ENCODE measurements at regions not wholly inside any gene's neighbourhood (a gene's known extent, or its start where the extent isn't known, plus 50 kb on each side); places are given as distances from the start of the nearest gene placed in this dataset.

DNA sequence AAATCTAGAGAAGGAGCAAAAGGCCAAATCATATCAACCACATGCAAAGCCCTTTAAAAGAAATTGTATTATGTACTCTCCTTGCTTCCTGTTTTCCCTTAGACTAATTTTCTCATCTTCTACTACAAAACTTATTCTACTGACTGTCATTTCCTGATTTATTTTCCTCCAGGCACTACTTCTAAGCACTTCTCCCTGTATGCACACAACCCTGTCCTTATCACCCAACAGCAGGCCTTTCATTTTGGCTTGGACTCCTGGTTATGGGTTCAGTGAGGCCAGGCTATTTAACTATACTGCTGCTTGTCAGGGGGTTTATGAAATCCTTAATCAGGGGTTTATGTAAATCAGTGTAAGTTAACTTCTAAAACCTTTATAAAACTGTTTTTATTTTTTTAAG is 205.1 kb upstream of the FAM98A start:
- no peak for DNase-seq

DNA sequence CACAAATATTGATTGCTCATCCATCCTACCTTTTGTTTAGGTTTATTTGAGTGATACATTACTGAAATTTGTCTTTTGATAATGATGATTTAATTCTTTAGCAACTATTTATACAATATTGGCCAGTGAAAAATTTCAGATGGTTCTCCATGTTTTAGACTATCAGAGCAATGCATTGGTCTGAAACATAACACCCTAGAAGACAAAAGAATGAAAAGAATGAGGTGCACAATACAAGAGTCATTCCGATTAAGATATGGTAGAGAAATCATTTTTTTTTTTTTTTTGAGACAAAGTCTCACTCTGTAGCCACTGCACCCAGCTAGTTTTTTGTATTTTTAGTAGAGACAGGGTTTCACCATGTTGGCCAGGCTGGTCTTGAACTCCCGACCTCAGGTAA is 197.4 kb upstream of the FAM98A start:
- no peak for DNase-seq

DNA sequence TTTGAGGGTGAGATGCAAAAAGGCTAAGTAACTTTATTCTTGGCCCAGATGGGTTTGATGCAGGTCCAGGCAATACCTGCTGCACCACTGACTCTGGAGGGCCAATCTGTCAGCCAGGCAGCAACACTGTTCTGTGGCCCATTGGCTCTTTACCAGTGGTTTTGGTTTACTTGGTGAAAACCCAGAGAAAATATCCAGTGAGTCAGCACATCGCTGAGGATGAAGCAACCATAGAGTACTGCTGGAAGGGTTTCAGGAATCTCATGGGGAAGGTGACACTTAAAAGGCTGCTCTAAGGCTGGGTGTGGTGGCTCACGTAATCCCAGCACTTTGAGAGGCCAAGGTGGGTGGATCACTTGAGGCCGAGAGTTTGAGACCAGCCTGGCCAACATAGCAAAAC is 192.5 kb upstream of the FAM98A start:
- DNase-seq: no peak

DNA sequence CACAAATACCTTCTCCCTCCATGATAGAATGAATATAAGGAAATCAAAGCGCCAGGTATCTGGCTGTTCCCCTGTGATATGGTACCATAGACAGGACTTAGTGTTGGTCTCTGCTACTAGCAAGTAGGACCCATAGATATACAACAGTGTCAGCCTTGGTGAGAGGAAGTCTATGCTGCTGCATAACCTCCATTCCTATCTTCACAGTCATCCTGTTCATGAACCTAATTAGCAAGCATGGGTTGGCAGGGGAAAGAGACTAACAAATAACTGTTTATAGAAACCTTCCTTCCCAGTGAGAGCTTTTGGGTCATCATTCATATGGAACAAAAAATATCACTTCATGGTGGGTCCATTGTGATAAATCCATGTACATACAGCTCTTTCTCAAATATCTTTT is 188.9 kb upstream of the FAM98A start:
- no peak for DNase-seq

DNA sequence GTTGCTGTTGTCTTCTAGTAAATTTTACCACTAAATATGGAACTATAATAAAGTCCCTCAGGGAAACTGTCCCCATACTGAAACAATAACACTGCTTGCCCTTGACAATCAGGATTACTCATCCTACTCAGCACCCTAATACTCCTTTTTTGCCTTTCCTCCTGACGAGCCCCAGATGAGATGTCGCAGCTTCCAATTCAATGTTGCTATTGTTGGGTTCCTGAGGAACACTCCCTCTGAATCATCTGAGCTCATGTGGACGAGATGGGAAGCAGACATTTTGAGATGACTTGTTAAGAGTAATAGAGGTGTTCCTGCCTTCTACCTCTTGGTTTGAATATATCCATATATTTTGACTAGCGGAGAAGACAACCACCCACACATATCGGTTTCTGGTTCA is 187.8 kb upstream of the FAM98A start:
- no peak for DNase-seq

DNA sequence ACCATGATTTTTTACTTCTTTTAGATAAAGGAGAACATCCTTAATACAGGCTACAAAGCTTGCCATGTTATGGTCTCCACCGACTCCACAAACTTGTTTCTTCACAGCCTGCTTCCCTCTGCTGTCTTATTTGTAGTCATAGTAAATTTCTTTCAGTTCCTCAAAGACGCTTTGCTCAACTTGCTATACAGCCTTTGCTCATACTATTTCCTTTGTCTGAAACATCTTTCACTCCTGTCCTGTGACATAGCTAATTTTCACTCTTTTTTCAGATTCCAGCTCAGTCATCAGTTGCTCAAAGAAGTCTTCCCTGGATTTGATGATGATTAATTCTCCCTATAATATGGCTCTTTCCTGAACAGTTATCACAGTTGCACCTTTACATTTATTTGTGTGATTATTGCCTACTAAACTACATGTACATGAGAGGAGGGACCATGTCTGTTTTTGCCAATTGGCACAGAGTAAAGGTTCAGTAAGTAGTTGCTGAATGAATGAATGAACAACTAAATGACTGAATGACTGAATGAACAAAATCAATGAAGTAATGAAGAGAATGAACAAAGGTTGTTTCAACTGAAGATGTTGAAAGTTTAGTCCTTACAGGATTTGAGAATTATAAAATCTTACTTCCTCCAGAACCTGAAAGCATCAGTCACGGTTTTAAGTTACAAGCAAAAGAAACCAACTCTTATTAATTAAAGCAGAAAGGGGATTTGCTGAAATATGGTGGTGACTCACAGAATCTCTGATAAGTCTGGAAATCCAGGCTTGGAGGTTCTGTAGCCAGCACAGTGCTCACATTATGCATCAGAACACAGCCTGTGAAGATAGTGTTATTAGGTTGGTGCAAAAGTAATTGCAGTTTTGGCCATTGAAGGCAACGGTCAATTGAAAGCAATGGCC is 186.4 kb upstream of the FAM98A start:
- DNase-seq: no peak

DNA sequence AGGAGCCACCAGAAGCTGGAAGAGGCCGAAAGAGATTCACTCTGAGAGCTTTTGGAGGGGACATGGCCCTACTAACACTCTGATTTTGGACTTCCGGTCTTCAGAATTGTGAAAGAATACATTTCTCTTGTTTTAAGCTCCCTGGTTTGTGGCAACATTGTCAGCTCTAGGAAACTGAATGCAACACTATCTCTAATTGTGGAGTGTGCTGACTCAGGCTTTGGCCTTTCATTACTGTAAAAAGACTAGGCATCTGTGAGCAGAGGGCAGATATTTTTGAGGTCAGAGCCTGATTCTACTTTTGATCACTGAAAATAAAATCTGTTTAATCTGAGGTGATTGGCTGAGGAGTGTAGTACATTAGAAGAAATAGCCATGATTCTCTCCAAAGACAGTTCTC is 185.4 kb upstream of the FAM98A start:
- DNase-seq: no peak

DNA sequence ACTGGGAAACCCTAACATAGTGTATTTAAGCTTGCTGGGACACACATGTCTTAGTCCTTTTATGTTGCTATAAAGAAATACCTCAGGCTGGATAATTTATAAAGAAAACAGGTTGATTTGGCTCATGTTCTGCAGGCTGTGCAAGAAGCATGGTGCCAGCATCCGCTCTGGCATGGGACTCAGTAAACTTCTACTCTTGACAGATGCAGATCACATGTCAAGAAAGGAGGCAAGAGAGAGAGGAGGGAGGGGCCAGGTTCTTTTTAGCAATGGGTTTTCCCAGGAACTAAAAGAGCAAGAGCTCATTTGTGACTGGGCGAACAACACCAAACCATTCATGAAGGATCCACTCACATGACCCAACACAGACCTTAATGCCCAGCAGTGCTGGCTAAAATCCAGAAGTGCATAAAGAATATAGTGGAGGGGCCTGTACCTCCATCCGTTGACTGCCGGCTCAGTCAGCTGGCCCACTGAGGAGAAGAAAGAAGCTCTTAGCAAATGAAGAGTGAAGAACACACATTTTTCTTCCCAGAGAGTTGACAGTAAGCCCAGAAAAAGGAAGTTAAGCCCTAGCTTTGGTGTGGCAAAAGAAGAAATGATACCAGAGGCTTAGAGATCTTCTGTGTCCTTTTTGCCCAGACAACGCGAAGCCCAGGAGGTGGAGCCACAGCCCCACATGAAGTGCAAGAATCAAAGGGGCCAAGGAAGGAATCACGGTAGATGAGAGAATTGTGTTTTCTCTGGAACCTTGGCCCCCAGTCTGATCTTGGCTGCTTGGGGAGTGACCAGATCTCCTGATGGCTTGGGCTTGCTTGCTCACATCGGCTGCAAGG is 183.5 kb upstream of the FAM98A start:
- no peak for DNase-seq

DNA sequence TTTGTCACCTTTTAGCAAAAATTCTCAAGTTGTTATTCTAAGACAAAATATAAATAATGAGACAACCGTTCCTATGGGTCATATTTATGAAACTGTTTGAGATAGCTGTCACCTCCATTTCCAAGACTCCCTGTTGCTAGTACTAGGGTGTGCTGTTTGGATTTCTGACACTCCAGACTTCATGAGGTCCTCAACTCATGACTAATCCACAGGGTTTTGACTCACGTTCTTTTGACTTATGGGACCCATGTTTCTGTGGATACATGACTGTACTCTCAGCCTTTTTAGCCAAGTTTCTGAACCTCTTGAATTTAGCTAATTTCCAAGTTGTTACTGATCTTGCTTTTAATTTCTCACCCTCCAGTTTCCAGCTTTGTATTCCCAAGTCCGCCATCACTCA is 178.7 kb upstream of the FAM98A start:
- DNase-seq: no peak

DNA sequence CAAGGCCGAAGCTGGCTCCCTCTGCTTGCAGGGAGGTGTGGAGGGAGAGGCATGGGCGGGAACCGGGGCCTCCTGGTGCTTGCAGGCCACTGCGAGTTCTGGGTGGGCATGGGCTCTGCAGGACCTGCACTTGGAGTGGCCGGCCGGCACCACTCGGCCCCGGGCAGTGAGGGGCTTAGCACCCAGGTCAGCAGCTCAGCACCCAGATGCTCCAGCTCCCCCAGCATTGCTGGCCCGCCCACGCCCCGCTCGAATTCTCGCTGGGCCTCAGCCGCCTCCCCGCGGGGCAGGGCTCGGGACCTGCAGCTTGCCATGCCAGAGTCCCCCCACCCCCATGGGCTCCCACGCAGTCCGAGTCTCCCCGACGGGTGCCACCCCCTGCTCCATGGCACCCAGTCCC is 176.2 kb upstream of the FAM98A start:
- DNase-seq: no peak

DNA sequence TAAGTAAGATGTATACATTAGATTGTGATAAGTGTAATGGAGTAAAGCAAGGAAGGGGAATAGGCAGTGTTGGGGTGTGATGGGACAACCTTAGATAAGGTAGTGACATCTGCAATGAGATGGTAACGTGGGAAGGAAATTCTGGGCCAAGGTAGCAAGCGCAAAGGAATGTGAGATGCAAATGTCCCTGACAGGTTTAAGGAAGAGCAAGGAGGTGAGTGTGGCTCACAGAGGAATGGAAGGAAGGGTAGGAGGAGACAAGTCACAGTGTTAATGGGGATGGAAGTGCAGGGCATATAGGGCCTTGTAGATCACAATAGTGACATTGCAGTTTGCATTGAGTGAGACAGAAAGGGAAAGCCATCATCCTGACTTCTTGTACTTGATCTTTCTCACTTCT is 170.9 kb upstream of the FAM98A start:
- DNase-seq: no peak

DNA sequence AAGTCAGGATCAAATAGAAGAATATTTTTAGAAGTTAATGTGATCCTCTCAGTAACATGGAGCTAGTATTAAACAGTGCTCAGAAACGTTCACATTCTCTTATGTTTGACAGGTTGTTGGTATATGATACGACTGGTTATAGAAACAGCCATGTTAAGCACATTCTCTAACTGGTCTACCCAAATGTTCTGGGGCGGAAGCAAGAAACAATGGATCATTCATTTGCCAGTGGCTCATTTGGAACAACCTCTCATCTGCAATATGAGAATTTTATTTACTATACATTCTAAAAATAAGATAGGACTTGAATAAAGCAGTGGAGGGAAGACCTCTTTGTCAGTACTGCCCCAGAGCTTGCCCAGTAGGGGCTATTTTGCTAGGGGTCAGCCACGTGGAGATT is 167.1 kb upstream of the FAM98A start:
- DNase-seq: no peak

DNA sequence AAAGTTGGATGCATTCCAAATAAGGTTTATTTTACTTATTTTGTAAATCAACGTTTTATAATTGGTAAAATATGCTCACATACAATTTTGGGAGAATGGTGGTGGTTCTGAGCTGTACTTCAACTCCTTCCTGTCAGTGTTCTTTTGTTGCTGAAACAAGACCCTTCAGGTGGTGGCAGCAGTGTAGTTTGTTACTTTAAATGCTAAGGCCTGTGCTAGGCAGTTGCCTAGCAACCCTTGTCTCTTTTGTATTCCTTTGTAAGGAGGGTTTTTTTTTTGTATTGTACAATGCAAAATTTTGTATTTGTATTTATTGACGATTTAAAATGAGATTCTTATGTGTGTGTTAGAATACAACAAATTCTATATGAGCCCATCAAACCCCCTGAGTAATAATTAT is 166.0 kb upstream of the FAM98A start:
- no peak for DNase-seq

DNA sequence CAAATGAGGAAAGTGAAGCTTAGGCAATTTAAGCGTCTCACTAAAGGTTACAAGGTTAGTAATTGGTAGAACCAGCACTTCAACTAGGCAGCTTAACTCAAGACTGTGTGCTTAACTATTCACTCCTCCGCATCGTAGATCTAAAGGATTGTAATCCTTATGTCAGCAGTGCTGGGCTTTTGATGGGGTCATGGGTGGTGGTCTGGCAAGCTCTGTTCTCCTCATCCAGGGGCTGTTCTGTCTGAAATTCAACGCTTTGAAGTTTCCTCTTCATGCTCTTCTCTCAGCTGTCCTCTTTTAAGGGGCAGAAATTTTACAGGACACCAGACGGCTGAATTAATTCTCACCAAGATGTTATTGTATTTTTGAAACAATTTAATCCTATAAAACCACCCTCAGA is 165.5 kb upstream of the FAM98A start:
- no peak for DNase-seq

DNA sequence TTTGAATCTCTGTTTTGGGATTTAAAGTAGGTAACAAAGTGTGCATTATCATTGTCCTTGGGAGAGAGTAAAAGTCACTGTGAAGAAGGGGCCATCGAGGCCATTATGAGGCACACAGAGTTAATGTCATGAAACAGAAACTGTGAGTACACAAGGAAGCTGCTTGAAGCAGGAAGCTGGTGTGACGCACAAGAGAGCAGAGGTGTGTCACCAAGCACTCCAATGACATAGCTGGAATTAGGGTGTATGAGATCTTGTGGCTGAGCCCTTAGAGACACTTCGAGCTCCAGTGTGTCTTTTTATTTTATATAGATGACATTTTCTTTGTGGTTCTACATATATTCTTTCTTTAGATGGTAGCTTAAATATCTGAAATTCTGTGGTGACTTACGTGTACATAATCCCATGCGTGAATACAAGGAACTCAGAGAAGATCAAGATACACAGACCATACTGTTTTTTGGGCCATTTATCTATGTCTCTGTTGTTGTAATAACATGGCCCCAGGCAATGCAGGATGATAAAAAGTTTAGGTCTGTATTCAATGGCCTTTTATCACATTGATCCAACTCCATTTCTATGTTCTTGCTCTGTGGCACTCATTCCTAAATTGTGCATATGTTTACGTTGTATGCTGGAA is 164.7 kb upstream of the FAM98A start:
- no peak for DNase-seq

DNA sequence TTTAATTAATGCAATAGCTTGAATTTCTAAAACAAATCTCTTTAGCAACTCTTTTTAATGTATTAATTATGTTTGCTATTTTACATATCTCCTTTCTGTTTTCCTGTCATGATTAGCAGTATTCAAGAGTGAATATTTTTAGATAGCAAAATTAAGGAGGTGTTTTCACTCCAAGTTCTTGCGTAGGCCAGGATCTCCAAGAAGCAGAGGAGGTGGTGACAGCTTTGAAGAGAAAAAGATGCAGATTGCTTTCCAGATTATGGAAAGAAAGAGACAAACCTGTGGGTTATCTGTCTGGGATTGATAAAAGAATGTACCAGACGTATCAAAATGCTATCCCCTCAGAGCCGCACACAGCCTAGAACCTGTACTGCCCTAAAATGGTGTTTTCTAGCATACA is 163.5 kb upstream of the FAM98A start:
- no peak for DNase-seq

DNA sequence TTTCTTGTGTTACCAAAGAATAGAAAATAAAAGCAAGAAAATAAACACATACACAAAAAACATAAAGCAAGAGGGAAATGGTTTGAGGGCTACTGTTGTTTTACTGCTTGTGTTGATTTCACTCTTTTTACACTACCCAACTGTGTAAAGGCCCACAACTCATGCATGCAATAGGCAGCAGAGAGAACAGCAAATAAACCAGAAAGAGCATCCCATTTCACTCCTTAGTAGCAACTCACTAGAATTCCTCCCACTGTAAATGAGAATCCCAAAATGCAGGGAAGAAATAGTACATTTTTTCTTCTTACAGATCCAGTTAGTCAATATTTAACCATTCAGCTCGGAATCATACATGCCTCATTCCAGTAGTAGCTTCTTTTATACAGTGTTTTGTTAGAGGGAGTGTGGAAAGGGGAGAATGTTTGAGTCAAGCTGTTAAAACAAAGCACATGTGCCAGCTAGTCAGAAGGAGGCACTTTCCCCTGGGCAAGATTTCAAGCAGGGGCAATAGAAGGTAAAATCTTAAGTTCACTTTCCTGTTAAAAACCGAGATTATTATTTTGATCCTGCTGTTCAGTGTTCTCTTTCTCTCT is 147.2 kb upstream of the FAM98A start:
- no peak for DNase-seq

DNA sequence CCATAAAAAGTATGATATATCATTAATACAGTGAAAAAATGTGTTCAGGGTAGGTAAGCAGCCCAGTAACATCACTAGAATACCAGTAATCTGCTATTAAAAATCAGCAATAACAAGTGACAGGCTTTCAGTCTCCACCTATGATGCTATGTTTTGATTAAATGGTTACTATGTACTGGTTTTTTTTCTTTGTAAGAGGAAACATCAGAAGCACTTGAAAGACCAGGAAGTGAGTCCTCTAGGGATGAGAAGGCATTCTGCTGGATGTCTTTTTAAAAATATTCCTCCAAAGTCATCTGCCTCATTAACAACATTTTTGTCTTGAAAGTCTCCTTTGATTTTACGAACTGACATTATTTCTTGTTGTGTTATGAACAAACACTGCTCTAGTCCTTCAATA is 136.0 kb upstream of the FAM98A start:
- DNase-seq: no peak

DNA sequence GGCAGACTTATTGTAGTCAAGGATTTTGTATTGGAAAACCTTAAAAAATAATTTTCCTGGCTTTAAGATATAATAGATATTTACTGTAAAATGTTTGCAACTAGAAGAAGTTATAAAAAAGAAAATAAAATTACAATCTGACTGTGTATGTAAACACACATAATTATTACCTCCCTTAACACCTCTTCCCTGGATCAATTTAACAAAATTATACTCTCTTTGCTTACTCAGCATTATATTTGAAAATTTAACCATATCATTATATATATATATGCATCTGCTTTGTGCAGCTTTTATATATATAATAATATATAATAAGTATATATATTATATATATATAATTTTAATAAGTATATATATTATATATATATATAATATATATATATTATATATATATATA is 131.7 kb upstream of the FAM98A start:
- DNase-seq: no peak

DNA sequence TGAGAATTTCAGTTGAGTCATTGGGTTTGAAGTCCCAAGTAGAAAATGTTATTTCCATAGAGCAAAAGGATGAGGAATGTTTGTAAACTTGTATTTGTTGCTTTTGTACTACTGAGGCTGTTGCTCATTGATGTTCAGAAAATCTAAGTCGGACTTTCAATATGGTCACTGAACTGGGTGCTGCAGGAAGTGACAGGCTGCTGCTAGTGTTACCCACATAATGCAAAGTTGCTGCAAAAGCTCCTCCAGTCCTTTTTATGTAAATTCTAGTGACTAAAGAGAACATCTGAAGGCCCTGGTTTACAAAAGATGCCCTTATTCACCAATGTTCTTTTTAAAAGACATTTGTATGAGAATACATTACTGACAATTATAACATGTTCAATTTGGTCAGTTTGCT is 131.1 kb upstream of the FAM98A start:
- DNase-seq: no peak

DNA sequence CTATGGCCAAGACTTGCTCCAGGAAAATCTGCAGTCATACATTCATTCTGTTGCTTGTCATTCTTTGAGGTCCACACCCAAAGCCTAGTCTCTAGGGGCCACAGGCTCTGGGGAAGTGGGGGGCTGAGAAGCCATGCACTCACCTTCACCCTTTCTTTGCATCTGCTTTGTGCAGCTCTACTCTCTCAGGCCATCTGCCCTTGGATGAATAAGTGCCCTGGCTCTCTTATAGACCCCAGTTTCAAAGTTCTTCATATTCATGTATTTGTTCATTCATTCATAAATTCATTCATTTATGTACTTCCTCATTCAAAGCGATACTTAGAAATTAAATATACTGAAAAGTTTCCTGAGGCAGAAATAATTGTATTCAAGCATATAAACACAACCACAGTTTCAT is 130.3 kb upstream of the FAM98A start:
- DNase-seq: no peak

DNA sequence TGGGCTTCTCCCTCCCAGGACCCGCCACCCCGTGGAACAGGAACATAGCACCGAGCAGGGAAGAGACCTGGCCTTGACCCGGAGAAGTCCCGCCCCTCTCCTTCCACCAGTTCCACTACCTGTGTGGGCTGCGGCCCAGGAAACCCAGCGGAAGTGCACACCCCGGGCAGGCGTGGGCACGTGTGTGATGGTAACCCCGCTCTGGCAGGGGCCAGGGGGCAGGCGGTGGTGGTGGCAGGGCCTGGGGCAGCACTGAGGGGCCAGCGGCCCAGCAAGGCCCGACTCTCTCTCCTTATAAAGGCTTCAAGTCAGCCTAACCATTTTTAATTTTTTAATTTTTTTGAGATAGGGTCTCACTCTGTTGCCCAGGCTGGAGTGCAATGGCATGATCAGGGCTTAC is 129.0 kb upstream of the FAM98A start:
- no peak for DNase-seq

DNA sequence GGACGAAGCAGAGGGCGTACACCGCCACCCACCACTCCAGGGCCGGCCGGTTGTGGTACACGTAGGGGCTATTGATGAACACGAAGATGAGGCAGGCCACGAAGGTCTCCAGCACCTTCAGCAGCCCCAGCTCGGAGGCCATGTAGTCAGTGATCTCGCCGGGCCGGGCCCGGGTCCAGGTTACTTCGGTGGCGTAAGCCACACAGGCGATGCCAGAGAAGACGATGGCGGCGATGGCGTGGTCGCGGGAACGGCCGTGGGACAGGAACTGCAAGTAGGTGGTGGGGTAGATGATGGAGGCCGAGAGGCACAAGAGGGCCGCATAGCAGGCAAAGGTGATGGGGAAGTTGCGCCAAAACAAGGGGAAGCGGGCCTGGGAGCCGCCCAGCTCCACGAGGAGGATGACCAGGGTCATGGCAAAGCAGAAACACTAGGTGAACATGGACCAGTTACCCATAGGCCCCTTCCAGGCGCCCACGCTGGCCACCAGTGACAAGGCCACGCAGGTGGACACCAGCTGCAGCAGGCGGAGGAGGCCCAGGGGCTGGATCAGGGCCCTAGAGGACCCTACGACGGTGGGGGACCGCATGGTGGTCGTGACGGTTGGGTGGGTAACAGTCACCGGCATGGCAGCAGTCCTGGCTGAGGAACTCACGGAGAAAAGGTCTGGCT is 128.4 kb upstream of the FAM98A start:
- DNase-seq: no peak

Measured in effector CD4-positive, alpha-beta T cell (primary cell).